ENCODE measurements at regions not wholly inside any gene's neighbourhood (a gene's known extent, or its start where the extent isn't known, plus 50 kb on each side); places are given as distances from the start of the nearest gene placed in this dataset.

DNA sequence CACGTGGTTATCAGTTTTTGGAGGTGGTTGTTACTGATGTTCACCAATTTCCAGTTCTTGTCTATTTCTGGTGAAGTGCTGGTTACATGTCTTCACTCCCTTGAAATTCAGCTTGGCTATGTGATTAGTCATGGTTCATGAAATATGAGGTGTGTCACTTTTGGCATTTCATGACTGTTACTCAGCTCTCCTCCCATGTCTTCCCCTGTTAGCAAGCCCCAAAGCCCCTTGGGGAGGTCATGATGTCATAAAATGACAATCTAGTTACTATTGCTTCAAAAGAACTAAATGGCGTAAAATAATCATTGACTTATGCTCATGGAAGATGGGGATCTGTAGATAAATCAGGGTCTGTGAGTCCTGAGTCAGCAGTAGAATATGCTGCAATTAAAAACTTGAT lies 425.1 kb downstream of the SETD4 start:
- no peak for DNase-seq

DNA sequence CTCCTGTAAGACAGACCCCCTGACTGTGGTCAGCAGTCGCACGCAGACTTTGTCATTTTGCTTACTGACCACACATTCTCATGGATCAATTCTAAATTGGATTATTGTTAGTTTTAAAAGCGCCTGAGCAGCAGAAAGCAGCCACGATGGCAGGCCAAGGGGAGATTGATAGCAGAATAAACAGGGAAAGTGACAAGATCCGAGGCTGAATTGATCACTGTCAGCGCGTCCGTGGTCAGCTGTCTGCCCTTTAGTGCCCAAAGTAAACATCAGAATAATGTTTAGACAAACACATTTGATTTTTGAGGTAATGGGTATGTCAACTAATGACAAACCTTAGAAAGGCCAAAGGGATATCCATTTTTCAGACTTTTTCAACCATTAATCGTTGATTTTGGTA lies 426.8 kb downstream of the SETD4 start:
- no peak for DNase-seq

DNA sequence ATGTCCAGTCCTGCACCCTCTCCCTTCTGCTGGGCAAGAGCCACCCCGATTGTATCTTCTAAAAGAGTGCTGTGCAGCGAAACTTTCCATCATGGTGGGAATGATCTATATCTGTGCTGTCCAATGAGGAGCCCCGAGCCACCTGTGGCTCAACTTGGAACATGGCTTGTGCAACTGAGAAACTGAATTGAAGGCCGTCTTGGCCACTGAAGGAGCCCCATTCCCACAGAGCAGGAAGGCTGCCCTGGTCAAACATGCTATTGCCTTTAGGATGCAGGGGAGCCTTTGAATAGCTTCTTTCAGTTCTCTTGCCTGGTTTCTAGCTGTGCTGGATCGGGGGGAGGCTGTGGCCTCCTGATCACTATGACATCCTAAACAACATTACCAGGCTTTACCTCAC lies 427.6 kb downstream of the SETD4 start:
- no peak for DNase-seq

DNA sequence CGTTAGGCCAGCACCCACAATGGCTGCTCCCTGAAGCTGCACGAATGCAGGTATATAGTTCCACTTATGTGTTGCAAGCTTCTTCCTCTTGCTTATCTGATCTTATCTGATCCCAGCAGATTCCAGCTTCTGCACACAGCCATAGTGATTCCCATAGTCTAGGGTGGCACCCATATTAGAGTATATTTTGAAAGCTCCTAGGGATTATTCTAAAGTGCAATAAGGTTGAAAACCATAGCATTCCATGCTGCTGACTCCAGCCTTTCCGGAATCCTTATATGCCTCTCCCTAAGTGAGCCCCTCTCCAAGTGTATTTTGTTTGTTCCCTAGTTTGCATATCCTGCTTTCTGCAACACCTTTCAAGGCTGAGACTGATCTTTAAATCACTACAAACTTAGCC lies 432.0 kb downstream of the SETD4 start:
- no peak for DNase-seq

DNA sequence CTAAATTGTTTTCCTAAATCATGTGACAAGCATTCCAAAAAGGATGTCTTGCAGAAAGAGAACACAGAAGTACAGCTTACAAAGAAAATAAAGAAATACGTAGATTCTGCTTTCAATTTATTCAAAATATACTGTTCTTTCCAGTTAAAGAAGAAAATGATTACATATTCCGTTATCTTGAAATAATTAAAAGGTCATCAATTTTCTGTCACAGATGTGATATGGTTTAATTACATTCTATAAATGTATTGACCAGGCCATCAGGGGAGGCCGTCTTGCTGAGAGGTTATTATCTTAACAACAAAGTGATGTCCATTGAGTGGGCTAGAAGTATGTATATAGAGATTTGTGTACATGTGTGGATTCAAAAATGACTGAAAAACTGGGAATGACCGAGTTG lies 432.9 kb downstream of the SETD4 start:
- DNase-seq, result no peak

DNA sequence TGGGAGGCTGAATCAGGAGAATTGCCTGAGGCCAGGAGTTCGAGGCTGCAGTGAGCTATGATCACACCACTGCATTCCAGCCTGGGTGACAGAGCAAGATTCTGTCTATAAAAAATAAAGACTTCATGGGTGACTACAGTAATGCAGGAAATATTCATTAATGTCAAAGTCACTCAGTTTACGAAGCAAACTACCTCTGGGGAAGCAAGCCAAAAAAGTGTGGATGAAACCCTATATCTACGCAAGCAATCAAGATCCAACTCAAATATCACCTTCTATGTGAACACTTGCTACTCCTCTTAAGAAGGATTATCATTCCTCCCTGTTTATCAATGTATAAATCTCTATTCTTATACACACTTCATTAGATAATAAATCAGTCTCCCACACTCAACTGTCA lies 434.8 kb downstream of the SETD4 start:
- DNase-seq, result no peak

DNA sequence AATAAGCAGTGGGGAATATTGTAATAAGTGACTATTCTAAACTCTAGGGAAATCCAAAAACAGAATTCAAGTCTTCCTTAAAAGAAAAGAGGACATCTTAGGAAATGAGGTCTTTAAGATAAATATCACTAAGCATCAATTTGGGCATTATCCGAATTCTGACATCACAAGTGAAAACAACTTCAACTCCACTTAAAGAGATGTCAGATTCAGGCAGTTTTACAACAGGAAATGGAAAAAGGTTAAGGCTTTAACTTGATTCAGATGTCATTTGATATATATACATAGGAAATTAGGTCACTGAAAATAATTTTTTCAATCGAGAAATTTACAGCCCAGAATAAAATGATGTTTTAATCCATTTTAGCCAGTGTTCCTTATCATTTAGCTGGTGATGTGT lies 435.4 kb downstream of the SETD4 start:
- DNase-seq, result no peak

DNA sequence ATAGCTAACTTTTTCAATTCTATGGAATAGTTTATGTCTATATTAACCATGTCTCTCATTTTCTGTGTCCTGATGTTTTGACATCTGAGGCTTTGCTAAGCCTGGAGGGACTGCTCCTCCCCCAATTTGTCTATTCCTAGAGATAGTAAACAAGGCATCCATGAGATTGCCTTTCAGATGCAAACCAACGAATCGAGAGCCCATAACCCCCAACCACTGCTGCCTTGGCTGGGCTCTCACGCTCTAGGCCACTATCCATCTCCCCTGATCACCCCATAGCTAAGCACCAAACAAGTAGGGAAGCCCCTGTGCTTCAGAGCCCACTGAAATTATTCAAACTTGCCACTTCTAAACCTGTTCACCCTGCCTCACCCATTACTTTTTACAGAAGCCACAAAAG lies 437.7 kb downstream of the SETD4 start:
- DNase-seq, result no peak

DNA sequence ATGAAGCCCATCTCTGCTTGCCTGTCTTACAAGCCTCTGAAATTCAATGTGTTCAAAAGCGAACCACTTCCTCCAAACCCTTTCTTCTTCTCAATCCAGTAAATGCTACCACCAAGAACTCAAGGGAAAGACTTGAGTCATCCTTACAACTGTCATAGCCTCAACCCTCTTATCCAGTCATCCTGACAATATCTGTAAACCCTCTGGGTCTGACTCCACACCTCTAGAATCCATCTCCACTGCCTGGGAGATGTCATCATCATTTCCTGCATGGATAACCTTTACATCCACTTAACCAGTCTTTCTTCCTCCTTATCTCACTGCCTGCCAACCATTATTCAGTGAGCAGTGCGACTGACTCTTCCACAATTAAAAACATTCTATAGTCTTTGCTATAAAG lies 441.1 kb downstream of the SETD4 start:
- DNase-seq, result no peak

DNA sequence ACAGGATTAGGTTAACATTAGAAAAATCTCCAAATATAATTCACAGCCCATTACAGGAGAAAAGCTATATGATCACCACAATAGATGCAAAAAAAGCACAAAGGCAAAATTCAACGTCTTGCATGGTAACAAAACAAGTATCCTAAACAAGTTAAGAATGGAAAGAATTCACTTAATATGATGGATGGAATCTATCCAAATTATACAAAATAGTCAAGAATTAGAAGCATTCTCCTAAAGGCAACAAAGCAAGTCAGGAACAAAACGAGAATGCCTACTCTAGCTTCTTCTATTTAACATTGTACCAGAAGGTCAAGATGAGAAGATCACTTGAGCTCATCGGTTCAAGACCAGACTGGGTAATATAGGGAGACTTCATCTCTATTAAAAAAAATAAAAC lies 442.8 kb downstream of the SETD4 start:
- no peak for DNase-seq

DNA sequence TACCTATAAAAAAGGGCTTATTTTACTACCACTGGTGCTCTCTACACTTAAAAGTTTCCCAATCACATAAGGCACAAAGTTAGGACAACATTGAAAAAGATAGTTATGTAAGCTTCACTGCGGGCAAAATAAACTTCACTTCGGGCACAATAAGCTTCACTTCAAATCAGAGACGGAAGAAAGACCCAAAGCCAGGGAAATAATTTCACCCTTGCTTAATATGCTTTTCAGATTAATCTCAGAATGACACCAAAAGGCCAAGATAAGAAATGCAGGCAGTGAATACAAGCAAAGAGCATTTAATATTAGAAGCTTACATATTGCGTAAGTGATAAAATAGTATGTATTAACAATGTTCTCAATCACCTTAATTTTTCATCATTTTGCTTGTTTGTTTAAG lies 444.2 kb downstream of the SETD4 start:
- no peak for DNase-seq

DNA sequence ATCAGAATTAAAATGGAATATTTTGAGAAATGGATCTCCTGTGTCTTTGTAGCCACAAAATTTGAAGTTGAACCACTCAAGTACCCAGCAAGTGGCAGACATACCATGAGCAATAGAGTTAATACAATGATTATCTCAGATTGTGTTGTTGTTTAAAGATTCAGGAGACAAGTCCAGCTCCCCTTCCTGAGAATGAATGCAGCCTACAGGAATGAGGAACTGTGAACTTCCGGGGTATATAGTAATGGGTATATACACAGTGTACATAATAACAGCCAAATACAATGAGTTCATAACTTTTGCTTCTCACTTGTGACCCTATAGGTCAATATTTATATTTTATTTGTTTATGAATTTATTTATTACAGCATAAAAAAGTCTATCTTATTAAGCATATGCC lies 445.0 kb downstream of the SETD4 start:
- no peak for DNase-seq

DNA sequence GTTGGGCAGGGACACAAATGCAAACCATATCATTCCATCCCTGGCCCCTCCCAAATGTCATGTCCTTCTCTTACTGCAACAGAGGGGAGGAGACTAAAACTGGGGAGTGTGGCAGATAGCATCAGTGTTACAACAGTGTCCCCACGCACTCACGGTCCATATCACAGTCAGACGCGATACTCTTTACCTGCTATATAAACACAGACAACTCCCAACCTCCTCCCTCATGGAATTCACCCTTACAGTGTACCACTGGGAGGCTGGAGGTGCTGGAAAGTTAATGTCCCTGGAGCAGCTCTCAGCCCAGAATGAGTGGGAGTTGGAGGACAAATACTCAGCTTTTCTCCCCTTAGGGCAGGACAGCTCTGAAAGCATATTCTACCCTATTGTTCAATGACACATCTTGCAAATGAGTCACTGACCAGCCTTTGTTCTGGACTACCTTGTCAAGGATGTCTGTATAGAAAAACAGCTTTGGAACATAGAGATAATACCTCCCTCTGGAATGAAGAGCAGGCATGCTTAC lies 445.9 kb downstream of the SETD4 start:
- no peak for DNase-seq

DNA sequence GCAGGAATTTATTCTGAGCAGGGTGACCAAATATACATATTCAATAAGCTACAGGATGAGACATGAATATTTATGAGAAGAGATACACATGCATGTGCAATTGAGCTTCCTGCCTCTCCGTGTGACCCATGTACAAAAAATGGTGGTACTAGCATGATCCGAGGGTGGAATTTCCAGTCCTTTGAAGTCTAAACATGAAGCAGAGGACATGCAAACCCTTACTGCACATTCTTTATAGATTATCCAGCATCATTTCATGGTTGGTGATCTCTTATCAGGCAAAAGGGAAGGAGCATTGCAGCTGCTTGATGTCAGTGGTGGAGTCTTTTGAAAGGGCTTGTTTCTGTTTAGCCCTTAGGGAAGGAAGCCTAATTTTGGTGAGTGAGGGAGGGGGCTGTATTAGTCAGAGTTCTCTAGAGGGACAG lies 448.6 kb downstream of the SETD4 start:
- no peak for DNase-seq

DNA sequence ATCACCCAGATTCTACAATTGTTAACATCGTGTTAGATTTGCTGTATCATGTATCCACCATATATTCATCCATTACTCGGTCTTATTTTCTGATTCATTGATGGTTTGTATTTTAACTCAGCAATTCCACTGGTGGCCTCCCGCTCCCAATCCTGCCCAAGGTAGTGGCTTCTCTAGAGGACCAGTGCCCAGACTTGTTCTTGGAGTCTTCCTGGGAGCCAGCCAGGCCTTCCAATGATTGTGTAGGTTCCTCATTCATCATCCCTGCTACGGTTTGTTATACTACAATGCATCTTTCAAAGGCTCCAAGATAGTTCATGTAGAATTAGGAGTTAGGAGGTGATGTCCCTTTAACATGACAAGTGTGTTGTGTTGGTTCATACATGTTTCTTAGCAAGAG lies 451.1 kb downstream of the SETD4 start:
- DNase-seq, result no peak

DNA sequence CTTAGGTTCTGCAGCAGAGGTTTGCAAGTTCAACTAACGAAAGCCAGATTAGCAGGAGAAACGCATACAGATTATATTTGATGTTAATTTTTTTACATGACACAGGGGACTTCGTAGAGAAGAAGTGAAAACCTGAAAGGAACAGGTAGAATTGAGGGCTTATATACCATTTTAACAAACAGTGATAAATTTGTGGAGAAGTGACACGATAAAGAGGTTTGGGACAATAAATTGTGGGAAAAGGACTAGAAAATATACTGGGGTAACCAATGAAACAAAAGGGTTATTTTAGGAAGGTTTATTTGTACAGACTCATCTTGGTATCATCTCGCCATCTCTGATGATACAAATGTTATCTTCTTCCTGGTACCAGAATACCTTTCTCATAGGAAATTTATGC lies 452.9 kb downstream of the SETD4 start:
- no peak for DNase-seq

DNA sequence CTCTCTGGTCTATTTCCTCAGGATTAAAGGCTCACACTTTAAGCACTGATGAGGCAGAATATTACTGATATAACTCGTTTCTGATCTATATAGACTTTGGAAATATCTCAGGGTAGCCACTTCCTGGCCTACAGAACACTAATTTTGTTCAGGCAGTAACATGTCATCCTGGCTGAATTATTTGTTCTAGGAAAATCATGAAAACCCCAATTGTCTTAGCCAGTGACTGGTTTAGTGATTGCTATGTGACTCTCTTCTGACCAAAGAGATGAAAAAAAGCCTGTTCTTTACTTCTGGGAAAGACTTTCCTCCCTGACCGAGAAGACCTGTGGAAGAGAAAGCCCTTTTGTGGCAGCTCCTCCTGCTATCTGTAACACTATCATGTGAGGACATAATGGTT lies 453.7 kb downstream of the SETD4 start:
- DNase-seq, result no peak

DNA sequence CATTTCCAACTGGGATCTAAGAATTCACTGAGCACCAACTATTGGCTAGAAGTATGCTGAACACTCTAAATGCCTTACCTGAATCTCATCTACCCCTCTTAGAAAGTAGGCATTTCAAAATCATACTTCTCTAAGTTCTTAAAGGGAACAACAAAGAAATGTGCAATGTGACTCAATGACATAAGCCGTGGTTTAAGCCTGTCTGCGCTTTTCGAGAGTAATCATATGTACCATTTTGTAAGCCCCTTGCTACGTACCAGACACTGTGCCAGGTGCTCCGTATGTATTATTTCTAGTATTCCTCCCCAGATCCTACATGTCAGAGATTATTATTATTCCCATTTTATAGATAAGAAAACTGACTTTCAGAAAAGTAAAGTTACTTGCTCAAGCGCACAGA lies 454.2 kb downstream of the SETD4 start:
- DNase-seq, result no peak

DNA sequence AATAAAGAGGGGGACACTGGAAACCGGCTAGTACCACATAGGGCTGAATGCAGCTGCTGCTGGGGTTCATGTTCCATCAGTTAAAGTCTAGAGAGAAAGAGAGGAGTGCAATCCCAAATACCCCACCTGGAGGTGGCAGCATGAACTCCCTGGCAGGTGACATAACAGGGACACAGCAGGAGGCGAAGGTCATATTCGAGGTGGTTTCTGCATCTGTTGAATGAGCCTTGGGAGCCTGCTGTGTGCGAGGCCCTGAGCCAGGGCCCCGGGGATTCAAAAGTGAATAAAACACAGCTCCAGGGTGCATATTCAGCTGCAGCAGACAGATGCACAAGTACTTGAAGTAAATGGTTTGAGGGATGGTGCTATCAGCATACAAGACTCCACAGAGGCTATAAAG lies 456.8 kb downstream of the SETD4 start:
- DNase-seq, result no peak

DNA sequence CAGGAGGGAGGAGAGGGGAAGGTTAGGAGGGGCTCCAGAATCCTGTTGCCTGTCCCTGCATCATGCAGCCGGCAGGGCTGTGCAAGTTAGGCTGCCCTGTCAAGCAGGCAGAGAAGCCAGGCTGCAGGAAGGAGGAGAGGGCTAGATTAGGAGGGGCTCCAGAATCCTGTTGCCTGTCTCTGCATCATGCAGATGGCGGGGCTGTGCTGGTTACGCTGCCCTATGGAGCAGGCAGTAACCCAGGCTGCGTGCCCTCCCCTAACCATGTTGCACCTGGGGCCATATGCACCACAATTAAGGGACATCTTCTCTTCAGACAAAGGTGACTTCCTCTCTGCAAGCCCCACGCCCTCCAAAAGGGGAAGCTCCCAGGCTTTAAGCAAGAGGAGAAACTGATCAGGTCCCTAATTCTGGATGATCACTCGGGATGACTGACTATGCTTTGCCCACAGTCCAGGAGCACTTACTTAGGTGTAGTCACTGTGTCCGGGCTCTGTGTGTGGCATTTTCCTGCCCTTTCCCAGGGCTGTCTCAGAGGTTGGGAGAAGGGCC lies 457.4 kb downstream of the SETD4 start:
- DNase-seq, result no peak

DNA sequence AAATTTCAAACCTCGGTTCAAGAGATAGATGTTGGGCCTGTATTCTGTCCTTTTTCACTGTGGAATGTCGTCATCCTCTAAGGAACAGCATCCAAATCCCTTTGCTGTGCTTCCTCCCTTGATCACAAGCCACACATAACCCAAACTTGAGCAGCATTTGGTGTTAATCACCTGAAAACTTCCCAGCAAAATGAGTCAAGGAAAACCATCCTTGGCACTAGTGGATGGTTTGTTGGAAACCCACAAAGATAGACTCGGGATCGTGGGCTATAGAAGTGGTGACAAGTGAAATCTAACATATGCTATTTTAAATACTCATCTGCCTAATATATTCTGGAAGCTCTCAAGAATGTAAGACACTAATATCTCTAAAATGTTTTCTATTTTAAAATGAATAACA lies 459.1 kb downstream of the SETD4 start:
- no peak for DNase-seq

DNA sequence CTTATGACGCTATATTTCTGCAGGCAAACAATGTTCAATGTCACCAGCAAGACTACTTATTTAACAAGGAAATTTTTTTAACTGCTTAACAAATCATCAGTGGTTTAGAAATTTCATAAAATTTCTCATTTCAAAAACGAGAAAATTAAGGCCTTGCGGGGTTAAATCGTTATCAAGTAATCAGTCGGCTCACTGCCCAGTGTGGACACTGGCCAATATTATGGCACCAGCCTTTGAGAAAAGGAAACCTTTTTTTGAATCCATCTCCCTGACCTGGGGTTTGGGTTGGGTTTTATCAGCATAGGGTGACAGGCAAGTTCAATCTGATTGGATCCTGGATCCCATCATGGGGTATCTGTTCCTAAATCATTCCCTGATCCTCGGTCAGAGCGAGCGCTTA lies 461.2 kb downstream of the SETD4 start:
- DNase-seq, result no peak

DNA sequence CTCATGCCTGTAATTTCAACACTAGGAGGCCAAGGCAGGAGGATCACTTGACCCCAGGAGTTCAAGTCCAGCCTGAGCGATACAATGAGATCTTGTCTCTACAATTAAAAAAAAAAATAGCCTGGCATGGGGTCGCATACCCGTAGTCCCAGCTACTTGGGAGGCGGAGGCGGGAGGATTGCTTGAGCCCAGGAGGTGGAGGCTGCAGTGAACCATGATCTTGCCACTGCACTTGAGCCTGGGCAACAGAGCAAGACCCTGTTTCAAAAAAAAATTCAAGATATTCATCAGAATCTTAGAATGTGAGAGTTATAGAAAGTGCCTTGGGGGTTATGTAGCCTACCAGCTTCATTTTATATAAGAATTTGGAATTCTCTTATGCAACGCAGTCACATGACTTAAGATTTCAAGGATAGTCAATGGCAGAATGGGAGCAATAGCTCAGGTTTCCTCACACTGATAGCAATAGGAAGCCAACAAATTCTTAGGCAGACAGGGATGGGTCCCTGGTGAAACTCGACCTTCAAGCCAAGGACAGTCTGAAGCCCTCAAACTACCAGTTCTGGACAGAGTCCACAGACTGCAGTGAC lies 462.5 kb downstream of the SETD4 start:
- no peak for DNase-seq

DNA sequence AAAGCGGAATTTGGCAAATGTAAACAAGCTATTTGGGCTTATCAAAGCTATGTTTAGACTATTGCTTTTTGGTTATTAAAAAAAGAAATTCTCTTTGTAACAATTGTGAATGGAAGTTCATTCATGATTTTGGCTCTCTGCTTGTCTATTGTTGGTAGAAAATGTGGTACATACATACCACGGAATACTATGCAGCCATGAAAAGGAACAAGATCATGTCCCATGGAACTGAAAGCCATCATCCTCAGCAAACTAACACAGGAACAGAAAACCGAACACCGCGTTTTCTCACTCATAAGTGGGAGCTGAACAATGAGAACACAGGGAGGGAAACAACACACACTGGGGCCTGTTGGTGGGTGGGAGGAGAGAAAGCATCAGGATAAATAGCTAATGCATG lies 465.4 kb downstream of the SETD4 start:
- DNase-seq, result no peak

DNA sequence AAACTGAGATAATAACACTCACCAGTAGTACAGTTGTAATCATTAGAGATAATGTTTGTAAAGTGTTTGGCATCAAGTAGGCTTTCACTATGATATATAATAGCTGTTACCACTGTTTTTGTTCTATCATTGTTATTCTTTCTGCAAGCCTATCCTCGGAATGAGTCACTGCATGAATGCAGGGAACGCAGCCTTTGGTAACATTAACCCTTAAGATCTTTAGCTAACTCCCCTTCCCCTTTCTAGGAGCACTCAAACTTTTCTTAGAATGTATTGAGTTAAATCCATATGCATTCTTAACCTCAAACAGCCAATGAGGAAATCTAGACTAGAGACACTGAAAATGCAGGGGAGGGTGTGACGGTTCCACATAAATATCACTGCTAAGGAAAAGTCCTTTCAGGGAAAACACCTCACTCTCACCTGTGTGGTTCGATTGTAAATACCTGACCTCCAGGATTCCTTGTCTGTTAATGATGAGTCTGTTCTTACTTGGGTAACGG lies 467.3 kb downstream of the SETD4 start:
- DNase-seq, result no peak

Measured in CD4-positive, alpha-beta T cell treated with Interferon gamma for 1 hour (primary cell).